Lower leg skin (tissue), 3 donors: ENCODE measurements at regions not wholly inside any gene's neighbourhood (a gene's known extent, or its start where the extent isn't known, plus 50 kb on each side); places are given as distances from the start of the nearest gene placed in this dataset.
"Not testable (repeated sequence)": the region's sequence is repeated elsewhere in the genome, so short reads cannot be mapped to it uniquely, and the experiment has no call there.

ENCODE experiments used
- CTCF ChIP-seq, 3 donors: fragments of 450-650 bp; IDR thresholded peaks; one replicate each; pipeline ENCODE4 v1.5.1; 2016; ENCODE audit warnings: antibody characterized with exemption in 3 of 3, mild to moderate bottlenecking in 3 of 3, moderate library complexity in 2 of 3
- POLR2A ChIP-seq, 2 donors: fragments of 450-650 bp; IDR thresholded peaks; one replicate each; pipeline ENCODE4 v1.6.1; 2016 to 2017; ENCODE audit warnings: antibody characterized with exemption in 2 of 2, mild to moderate bottlenecking in 1 of 2, moderate library complexity in 1 of 2

- TF ChIP-seq POLR2A, CTCF (IDR thresholded peaks at IDR 0.05): not testable (repeated sequence)
These were observed 114.3 kb downstream of the SYT15 start for GRCh38 chr10:46693218-46693617.
